Small intestine (tissue), 7 donors: ENCODE measurements at regions not wholly inside any gene's neighbourhood (a gene's known extent, or its start where the extent isn't known, plus 50 kb on each side); places are given as distances from the start of the nearest gene placed in this dataset.
"Not testable (repeated sequence)": the region's sequence is repeated elsewhere in the genome, so short reads cannot be mapped to it uniquely, and the experiment has no call there.

ENCODE experiments used
- DNase-seq, 2 donors: peaks; one replicate each; pipeline versions ENCODE4 v3.0.0 to v3.0.0-alpha.2; 2013
- FAIRE-seq: peaks from 2 replicates; lab custom pipeline; 2012; peaks lifted over from hg19 to GRCh38; lab: Jason Lieb, UNC
- H3K27ac ChIP-seq, 3 donors: one replicate each; pipeline ENCODE4 v1.5.1; 2013; ENCODE audit warnings: low read length in 2 of 3, mild to moderate bottlenecking in 2 of 3, control low read depth in 1 of 3, inconsistent platforms in 1 of 3, low read depth in 1 of 3, moderate library complexity in 1 of 3
- H3K27me3 ChIP-seq, 3 donors: one replicate each; pipeline ENCODE4 v1.6.1; 2013; ENCODE audit warnings: low read length in 3 of 3, inconsistent platforms in 1 of 3; ENCODE audit not compliant: control insufficient read depth in 3 of 3, insufficient read depth in 3 of 3
- H3K36me3 ChIP-seq, 3 donors: one replicate each; pipeline ENCODE4 v1.6.1; 2013; ENCODE audit warnings: low read length in 3 of 3, inconsistent platforms in 1 of 3, low read depth in 1 of 3, mild to moderate bottlenecking in 1 of 3, moderate library complexity in 1 of 3; ENCODE audit not compliant: control insufficient read depth in 3 of 3, insufficient read depth in 2 of 3
- H3K4me1 ChIP-seq, 3 donors: one replicate each; pipeline ENCODE4 v1.6.1; 2013; ENCODE audit warnings: low read length in 2 of 3, inconsistent platforms in 1 of 3, low read depth in 1 of 3, mild to moderate bottlenecking in 1 of 3, moderate library complexity in 1 of 3; ENCODE audit not compliant: control insufficient read depth in 3 of 3, insufficient read depth in 2 of 3
- H3K4me3 ChIP-seq, 3 donors: one replicate each; pipeline ENCODE4 v1.5.1; 2013; ENCODE audit warnings: low read length in 3 of 3, control low read depth in 1 of 3, inconsistent platforms in 1 of 3, low read depth in 1 of 3, mild to moderate bottlenecking in 1 of 3, moderate library complexity in 1 of 3
- H3K9me3 ChIP-seq, 2 donors: one replicate each; pipeline ENCODE4 v1.6.1; 2013; ENCODE audit warnings: low read depth in 1 of 2, low read length in 1 of 2; ENCODE audit not compliant: control insufficient read depth in 2 of 2, insufficient read depth in 1 of 2
- WGBS, 3 donors: extraction: QIAGEN DNeasy Blood & Tissue Kit; methylation state at CpG; one replicate each; pipeline ENCODE4 v1.1.7; 2013; 5-methylcytosine and 5-hydroxymethylcytosine counted together
- donor health status: healthy with polysubstance abuse.
- donor health status: control.
- donor health status: control.
- donor health status: Bipolar disorder and iron deficiency.
- donor health status: healthy.

GRCh38 chr6:146931214-146931613 is 273.0 kb upstream of the STXBP5 start:
- DNase-seq (no peak), FAIRE-seq (no peak)
- Histone ChIP-seq H3K9me3 (no peaks in the 10 kb centered on the region), H3K4me3 (no peak overlapping the region), H3K27me3 (no peaks in the 10 kb centered on the region), H3K36me3 (no peaks in the 10 kb centered on the region), H3K4me1 (no peaks in the 10 kb centered on the region), H3K27ac (no peak overlapping the region)
- WGBS, 3 donors: 88 to 96% (median 95%) methylated on average over 1 of the region's 1 CpG

- H3K9me3 ChIP-seq: no peaks in the 10 kb centered on the region
- no peaks in the 10 kb centered on the region for H3K36me3 ChIP-seq
- no peak for DNase-seq
- FAIRE-seq: no peak
- no peak overlapping the region for H3K4me3 ChIP-seq
- no peaks in the 10 kb centered on the region for H3K4me1 ChIP-seq
- H3K27ac ChIP-seq: no peak overlapping the region
- H3K27me3 ChIP-seq: no peaks in the 10 kb centered on the region
- WGBS, 3 donors: 86 to 94% (median 90%) methylated on average over 1 of the region's 1 CpG
Measured at GRCh38 chr6:146937316-146937715, 266.9 kb upstream of the STXBP5 start.

GRCh38 chr6:146938266-146938665 is 266.0 kb upstream of the STXBP5 start:
- FAIRE-seq (no peak), DNase-seq (no peak)
- no peaks in the 10 kb centered on the region for H3K36me3 ChIP-seq
- no peaks in the 10 kb centered on the region for H3K27me3 ChIP-seq
- peaks cover 0 to 2% of the 10 kb centered on the region in 2 donors for H3K9me3 ChIP-seq
- H3K4me3 ChIP-seq: no peak overlapping the region
- WGBS, 3 donors: 36 to 66% (median 63%) methylated on average over 1 of the region's 1 CpG
- no peaks in the 10 kb centered on the region for H3K4me1 ChIP-seq
- H3K27ac ChIP-seq: no peak overlapping the region

GRCh38 chr6:146939456-146939855 is 264.8 kb upstream of the STXBP5 start:
- H3K4me3 ChIP-seq, H3K9me3 ChIP-seq, FAIRE-seq, H3K27ac ChIP-seq, H3K27me3 ChIP-seq, H3K36me3 ChIP-seq, H3K4me1 ChIP-seq, DNase-seq: not testable (repeated sequence)
- WGBS, 3 donors: 75 to 88% (median 82%) methylated on average over 6 of the region's 6 CpGs

- Histone ChIP-seq H3K36me3 (no peaks in the 10 kb centered on the region), H3K27ac (no peak overlapping the region), H3K9me3 (peaks cover 0 to 9% of the 10 kb centered on the region in 2 donors), H3K4me1 (no peaks in the 10 kb centered on the region), H3K27me3 (no peaks in the 10 kb centered on the region), H3K4me3 (no peak overlapping the region)
- WGBS, 3 donors: 84 to 91% (median 87%) methylated on average over 4 of the region's 4 CpGs
- no peak for FAIRE-seq
- DNase-seq: no peak
Measured at GRCh38 chr6:146943664-146944063, 260.6 kb upstream of the STXBP5 start.

- DNase-seq (no peak), FAIRE-seq (no peak)
- Histone ChIP-seq H3K27ac (no peak overlapping the region), H3K4me3 (no peak overlapping the region), H3K9me3 (peaks cover 0 to 9% of the 10 kb centered on the region in 2 donors), H3K27me3 (no peaks in the 10 kb centered on the region), H3K4me1 (no peaks in the 10 kb centered on the region), H3K36me3 (no peaks in the 10 kb centered on the region)
Measured at GRCh38 chr6:146944077-146944476, 260.1 kb upstream of the STXBP5 start.

- H3K27ac ChIP-seq: no peak overlapping the region
Measured at GRCh38 chr6:146944809-146945208, 259.4 kb upstream of the STXBP5 start.

GRCh38 chr6:146946559-146946958 is 257.7 kb upstream of the STXBP5 start:
- DNase-seq: no peak
- H3K27me3 ChIP-seq: no peaks in the 10 kb centered on the region
- H3K4me1 ChIP-seq: peaks cover 0 to 11% (median 4%) of the 10 kb centered on the region in 3 donors
- peaks cover 0 to 9% of the 10 kb centered on the region in 2 donors for H3K9me3 ChIP-seq
- 65 to 94% (median 78%) methylated on average over 1 of the region's 1 CpG for WGBS, 3 donors
- H3K36me3 ChIP-seq: no peaks in the 10 kb centered on the region
- FAIRE-seq: no peak
- H3K27ac ChIP-seq: no peak overlapping the region
- no peak overlapping the region for H3K4me3 ChIP-seq

More at GRCh38 chr6:146944809-146945208, 259.4 kb upstream of the STXBP5 start:
- 78 to 88% (median 87%) methylated on average over 2 of the region's 2 CpGs for WGBS, 3 donors
- H3K4me1 ChIP-seq: peaks cover 0 to under 1% (median 0%) of the 10 kb centered on the region in 3 donors
- H3K27me3 ChIP-seq: no peaks in the 10 kb centered on the region
- no peaks in the 10 kb centered on the region for H3K36me3 ChIP-seq
- DNase-seq (no peak), FAIRE-seq (peak; percentile 59)
- peaks cover 0 to 9% of the 10 kb centered on the region in 2 donors for H3K9me3 ChIP-seq
- no peak overlapping the region for H3K4me3 ChIP-seq

GRCh38 chr6:146948790-146949342 is 255.4 kb upstream of the STXBP5 start:
- Histone ChIP-seq H3K9me3 (peaks cover 0 to 3% of the 10 kb centered on the region in 2 donors), H3K27ac (no peak overlapping the region), H3K36me3 (no peaks in the 10 kb centered on the region), H3K27me3 (no peaks in the 10 kb centered on the region), H3K4me3 (no peak overlapping the region), H3K4me1 (peaks cover 0 to 11% (median 4%) of the 10 kb centered on the region in 3 donors)
- 86 to 92% (median 89%) methylated on average over 3 of the region's 3 CpGs for WGBS, 3 donors
- no peak for FAIRE-seq
- DNase-seq: no peak
